ENCODE measurements at regions not wholly inside any gene's neighbourhood (a gene's known extent, or its start where the extent isn't known, plus 50 kb on each side); places are given as distances from the start of the nearest gene placed in this dataset.

GRCh38 chr3:176442326-176442725 is 755.0 kb downstream of the TBL1XR1 start:
- no peak for DNase-seq

DNA sequence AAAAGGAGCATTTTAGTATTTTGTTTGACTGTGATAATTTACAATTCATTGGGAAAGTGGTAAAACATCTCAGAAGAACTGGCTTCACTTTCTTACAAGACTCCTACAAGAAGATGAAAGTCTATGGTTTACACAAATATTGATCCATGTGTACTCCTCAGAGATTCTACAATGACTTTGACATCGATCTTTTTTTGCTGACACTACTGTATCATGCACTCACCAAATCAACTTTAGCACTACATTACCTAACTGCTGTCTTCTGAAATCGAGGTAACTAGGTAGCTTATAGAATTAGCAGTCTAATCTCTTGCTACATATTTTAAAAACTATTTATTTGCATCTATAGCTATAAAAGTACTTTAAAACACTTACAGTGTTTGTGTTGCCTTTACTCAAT is 757.6 kb downstream of the TBL1XR1 start:
- DNase-seq, result no peak

GRCh38 chr3:176431991-176432390 is 765.3 kb downstream of the TBL1XR1 start:
- DNase-seq, result no peak

DNA sequence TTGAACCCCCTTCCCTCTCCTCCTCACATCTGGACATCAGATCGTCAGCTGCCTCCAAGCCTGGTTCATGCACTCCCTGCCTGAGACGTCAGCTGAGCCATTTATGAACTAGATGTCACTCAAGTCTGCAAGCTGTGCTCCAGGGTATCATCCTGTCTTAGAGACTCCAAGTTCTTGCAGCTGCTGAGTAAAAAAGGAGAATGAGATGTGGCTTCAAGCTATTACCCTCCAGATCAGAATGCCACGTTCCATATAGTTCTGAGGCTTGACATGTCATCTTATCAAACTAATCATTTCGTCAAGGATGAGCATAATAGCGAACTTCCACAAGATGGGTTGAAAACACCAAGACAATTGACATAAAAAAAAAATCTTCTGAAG is 766.3 kb downstream of the TBL1XR1 start:
- DNase-seq, result no peak

DNA sequence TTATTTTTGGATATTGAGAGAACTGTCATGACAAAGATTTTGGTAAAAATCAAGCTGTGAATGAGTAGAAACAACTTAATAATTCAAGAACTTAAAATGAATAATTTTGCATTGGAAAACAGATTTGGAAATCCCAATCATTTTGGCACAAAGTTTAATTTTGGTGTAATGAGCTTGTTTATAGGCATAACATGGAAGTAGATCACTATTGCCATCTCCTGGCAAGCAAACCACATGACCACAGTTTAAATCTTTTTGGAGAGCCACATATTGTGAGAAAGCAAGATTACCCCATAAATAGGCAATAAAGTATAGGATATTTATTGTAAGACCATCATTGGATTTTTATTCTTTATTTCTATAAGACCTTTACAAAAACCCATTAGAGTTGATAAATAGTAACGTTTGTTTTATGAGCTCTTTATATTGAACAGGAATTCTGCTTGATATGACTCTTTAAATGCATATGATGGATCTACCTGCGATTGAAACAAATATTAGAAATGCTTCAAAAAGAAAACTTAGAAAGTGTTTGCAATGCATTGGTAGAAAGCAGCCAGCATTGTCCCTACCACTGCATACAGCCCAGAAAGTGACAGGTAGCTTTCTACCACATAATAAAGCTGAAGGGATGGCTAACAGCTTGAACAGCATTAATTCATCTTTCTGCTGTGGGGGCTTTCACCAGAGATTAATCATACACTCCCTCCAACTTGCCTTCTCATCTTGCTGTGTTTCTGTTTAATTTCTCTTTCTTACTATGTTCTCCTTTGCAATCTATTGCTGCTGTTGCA is 766.8 kb downstream of the TBL1XR1 start:
- DNase-seq, result peak in 8 of 58 donors; percentile 2 to 40 (median 10)

DNA sequence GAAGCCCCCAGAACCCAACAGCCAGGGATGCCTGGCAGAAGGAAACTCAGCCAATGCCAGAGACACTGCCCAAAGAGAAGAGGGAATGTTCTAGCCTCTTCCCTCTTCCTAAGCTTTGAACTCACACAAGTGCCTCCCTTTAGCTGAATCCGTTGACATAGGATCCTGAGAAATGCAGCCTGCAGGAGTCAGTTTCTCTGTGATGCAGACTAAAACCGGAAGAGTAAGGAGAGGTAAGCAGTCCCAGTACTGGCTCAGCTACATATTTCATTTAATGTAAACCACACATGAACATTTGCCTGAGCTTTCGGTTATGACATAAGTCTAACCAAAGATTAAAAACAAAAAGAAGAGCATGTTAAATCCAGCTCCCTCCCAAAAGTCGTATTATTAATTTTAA is 768.7 kb downstream of the TBL1XR1 start:
- DNase-seq, result no peak

GRCh38 chr3:176426371-176426770 is 770.9 kb downstream of the TBL1XR1 start:
- DNase-seq, result no peak

DNA sequence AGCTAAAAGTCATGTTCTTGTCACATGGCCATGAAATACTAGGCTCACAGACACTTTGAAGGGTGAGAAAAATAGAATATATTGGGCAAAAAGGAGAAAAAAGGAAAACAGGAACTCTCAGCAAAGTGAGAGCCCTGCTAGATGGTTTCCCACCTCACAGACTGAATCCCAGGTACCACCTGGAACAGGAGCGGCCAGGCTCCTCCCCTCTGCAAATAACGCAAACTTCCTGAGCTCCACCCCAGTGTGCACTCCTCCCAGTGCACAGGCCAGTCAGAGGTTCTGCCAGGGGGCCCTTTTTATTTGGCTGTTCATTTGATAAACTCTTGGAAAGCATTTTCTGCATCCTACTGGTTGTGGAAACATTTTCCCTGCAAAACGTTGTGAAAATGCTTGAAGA is 780.4 kb downstream of the TBL1XR1 start:
- no peak for DNase-seq

- DNase-seq, result no peak
These were observed 781.5 kb downstream of the TBL1XR1 start for GRCh38 chr3:176415661-176416295.

DNA sequence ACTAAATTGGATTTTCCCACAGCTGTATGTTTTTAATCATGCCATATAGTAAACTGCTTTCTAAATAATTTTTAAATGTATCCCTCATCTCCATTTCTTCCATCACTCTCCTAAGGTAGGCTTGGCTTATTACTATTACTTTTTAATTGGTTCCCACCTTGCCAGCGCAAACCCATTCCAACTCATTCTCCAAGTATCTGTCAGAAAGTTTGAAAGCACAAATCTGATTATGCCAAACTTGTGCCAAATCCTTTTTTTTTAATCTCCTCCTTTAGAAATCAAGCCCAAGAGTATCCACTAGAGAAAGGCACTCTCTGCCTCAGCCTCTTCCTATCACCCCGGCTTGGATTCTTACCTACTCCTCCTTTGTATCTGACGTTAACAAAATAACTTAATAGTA is 784.5 kb downstream of the TBL1XR1 start:
- no peak for DNase-seq

GRCh38 chr3:176403531-176403930 is 793.8 kb downstream of the TBL1XR1 start:
- DNase-seq, result no peak

DNA sequence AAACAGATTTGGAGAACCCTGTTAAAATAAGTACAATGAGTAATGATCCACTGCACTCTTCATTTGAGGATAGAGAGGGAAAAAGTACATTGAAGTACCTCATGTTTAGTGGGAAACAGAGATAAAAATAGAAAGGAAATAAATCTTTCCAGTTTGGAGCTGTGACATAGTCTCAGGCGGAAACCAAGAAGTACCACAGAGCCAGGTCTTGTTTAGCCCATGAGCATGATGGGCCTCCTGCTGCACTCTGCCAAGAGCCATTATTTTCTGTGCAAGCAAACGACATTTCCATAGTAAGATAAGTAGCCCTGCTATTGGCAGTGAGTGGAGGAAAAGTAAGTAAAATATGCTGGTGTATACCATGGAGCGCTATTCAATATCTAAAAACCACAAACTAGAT is 796.1 kb downstream of the TBL1XR1 start:
- no peak for DNase-seq

DNA sequence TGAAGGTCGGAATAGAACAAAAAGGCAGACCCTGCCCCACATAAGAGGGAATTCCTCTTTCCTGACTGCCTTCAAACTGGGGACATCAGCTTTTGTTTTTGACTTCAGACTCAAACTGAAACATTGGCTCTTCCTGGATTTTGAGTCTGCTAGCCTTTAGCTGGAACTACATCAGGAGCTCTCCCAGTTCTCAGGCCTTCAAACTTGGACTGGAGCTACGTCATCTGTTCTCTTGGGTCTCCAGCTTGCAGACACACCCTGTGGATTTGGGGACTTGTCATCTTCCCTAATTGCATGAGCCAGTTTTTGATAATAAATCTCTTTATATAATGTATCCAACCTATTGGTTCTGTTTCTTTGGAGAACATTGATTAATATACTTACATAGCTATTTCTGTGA is 798.1 kb downstream of the TBL1XR1 start:
- no peak for DNase-seq

DNA sequence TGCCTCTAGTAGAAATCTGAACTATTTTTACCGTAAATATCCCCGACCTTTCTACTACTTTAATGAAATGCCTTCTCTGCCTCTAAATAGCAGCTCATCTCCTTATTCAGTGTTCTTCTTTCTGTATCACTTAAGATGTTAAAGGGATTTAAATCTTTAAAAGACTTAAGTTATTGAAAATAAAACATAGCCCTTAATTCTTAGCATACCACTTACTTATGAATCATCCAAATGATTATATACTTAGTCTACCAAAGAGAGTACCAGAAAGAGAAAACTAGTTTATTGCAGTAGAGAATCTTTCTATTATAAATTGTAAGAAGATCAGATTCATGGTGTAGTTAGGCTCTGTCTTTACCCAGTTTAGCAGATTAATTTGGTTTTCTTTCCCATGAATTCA is 802.0 kb downstream of the TBL1XR1 start:
- DNase-seq, result no peak

GRCh38 chr3:176378789-176379188 is 818.5 kb downstream of the TBL1XR1 start:
- DNase-seq, result no peak

DNA sequence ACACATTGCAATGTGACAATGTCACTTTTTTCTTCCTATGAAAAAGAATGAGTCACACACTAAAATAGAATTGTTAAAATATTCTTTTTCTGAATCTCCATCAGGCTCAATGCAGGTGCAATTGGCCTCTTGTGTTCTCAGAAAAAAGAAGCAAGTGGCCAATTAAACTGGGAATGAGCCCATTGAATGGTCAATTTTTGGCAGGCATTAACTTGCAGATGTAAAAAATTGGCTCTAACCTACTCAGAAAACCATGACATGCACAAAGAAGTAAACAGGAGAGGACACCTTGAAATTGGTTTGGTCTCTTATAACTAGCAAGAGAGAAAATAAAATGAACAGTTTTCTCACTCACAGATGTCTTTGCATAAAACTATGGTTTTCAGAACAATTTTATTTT is 820.8 kb downstream of the TBL1XR1 start:
- no peak for DNase-seq

DNA sequence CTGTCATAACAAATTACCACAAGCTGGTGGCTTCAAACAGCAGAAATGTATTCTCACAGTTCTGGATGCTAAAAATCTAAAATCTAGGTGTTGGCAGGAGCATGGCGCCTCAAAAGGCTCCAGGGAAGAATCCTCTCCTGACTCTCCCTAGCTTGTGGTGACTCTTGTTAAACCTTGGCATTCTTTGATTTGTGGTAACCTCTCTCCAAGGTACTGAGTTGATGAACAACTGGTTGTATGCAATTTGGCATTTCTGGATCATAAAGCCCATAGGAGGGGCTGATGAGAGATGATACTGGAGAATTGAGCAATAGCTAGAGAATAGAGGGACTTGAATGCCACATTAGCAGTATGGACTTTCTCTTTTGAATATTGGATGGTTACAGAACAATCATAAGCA is 821.8 kb downstream of the TBL1XR1 start:
- no peak for DNase-seq

DNA sequence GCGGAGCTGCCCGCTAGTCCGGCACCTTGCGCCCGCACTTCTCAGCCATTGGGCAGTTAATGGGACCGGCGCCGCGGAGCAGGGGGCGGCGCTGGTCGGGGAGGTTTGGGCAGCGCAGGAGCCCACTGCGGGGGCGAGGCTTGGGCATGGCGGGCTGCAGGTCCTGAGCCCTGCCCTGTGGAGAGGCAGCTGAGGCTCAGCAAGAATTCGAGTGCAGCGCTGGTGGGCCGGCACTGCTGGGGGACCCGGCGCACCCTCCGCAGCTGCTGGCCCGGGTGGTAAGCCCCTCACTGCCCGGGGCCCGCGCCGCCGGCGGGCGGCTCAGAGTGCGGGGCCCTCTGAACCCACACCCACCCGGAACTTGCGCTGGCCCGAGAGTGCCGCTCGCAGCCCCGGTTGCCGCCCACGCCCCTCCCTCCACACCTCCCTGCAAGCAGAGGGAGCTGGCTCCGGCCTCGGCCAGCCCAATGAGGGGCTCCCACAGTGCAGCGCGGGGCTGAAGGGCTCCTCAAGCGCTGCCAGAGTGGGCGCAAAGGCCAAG is 835.0 kb downstream of the TBL1XR1 start:
- no peak for DNase-seq

DNA sequence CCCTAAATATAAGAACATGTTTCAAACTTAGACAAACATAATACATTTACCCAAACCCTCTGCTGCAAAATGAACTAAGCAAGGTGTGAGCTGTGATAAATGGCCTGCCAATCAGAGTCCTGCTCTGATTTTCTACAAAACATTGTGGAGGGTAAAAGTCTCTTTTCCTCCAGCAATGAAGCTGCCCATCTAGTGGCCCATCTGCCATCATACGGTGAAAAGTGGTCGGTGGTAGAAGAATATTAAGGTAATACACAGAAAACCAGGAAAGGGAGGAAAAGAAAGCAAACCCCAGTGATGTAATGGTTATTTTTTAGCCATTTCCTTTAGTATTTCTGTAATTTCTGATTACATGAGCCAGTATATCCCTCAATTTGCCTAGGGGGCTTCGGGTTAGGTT is 838.1 kb downstream of the TBL1XR1 start:
- DNase-seq, result no peak

DNA sequence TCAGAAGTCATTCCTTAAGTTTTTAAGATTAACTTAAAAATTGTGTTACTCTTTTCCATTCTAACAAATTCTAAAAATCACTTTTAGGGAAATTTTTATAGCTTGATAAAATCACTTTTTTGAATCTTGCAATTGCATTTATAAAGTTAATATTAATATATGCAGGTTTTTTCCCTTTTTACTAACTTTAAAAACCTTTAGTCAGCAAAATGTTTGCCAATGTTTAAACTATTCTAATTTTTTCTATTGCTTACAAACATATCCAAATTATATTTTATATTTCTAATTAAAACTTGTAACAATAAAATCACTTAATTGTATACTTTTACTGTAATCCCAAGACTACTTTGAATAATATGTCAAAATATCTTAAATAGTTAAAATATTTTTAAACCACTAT is 839.4 kb downstream of the TBL1XR1 start:
- no peak for DNase-seq

DNA sequence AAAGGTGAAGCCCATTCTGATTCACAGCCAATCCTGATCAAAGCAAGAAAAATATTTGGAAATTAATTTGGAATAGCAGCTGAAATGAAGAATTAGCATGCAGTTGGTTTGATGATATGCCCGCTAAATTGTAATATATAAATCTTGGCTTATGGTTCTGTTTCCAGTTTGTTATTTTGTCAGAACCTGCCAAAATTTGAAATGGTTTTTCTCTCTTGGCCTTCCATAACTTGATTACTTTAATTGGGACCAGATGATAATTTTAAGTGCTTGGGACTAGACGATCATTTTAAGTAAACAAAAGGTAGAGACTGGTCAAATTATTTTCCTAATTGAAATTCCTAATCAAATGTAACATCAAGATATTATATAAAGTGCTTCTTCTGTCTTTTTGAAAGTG is 842.4 kb downstream of the TBL1XR1 start:
- DNase-seq, result no peak

GRCh38 chr3:176352716-176353334 is 844.5 kb downstream of the TBL1XR1 start:
- DNase-seq, result no peak

DNA sequence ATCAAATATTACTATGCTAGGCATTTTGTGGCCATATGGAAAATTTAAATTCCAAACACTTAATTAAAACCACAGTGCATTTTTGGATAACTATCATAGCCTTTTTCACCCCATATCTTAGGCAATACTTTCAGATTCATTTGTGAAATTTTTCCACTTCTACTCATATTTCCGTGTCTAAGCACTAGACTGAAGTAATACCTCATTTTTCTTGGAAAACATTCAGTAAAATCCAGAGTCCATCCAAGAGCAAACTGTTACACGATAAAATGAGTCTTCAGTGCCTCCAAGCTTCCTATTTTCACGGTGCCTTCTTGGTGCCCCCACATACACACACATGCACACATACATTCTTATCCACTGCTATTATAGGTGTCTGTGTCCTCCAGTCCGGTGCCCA is 845.9 kb downstream of the TBL1XR1 start:
- DNase-seq, result no peak
